ENCODE measurements at regions not wholly inside any gene's neighbourhood (a gene's known extent, or its start where the extent isn't known, plus 50 kb on each side); places are given as distances from the start of the nearest gene placed in this dataset.
"Not testable (repeated sequence)": the region's sequence is repeated elsewhere in the genome, so short reads cannot be mapped to it uniquely, and the experiment has no call there.

DNA sequence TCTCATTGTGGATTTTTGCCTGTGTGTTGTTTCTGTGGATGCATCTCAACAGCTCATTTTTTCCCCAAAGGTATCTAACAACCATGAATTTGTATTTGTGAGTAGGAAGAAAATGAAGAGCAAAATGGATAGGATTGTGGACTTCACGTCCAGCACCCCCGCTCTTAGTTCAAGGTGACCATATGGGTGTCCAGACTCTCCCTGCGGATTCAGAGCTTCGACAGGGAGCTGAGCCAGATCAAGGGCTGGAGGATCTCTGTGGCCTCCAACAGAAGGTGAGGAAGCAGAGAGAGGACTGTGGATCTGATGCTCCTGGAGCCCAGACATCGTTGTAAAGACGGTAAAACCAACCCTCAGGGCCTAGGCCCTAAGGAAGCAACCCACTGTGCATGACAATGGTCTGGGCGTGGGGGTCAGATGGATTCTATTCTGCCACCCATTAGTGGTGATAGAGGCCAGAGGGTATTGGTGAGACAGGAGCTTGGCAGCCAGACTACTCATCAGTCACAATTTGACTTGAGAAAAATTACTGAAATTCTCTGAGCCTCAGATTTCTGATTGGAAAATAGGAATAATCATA is 659.7 kb upstream of the TMEM132C start:
- CTCF ChIA-PET, result interaction anchor here (0.5 kb wide), 1 partner anchor 792 kb away, joined by 3 read pairs; no protein-coding TSS in a partner anchor
- Mint-ChIP-seq H3K36me3 (ENCODE audit: insufficient read depth, unreplicated experiment) (no peaks in the 10 kb centered on the region), H3K27me3 (ENCODE audit: unreplicated experiment) (no peaks in the 10 kb centered on the region), H3K27ac (ENCODE audit: unreplicated experiment) (no peak overlapping the region), H3K4me1 (ENCODE audit: low read depth, unreplicated experiment) (no peaks in the 10 kb centered on the region), H3K4me3 (ENCODE audit: low read depth, unreplicated experiment) (no peak overlapping the region), H3K9me3 (ENCODE audit: low read depth, unreplicated experiment) (peaks cover 20% of the 10 kb centered on the region)
- no TSS peak for BruUV-seq (replicated peaks)
- TF ChIP-seq, protein P1, sequence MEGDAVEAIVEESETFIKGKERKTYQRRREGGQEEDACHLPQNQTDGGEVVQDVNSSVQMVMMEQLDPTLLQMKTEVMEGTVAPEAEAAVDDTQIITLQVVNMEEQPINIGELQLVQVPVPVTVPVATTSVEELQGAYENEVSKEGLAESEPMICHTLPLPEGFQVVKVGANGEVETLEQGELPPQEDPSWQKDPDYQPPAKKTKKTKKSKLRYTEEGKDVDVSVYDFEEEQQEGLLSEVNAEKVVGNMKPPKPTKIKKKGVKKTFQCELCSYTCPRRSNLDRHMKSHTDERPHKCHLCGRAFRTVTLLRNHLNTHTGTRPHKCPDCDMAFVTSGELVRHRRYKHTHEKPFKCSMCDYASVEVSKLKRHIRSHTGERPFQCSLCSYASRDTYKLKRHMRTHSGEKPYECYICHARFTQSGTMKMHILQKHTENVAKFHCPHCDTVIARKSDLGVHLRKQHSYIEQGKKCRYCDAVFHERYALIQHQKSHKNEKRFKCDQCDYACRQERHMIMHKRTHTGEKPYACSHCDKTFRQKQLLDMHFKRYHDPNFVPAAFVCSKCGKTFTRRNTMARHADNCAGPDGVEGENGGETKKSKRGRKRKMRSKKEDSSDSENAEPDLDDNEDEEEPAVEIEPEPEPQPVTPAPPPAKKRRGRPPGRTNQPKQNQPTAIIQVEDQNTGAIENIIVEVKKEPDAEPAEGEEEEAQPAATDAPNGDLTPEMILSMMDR (IDR thresholded peaks at IDR 0.05; ENCODE audit: unreplicated experiment), result no peak
- intact Hi-C loops (cut with micrococcal nuclease; ENCODE audit: unreplicated experiment), result no loop called here
- DNase-seq, result no peak

DNA sequence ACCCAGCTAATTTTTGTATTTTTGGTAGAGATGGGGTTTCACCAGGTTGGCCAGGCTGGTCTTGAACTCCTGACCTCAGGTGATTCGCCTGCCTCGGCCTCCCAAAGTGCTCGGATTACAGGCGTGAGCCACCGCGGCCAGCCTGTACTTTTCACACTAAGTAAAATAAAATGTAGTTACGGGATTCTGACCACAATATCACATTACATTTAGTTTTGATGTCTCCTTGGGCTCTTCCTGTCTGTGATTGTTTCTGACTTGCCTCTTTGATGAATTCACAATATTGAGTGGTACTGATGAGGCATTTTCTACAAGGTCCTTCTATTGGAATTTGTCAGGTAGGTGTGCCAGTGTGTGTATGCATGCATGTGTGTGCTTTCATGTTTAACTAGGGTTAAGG is 658.6 kb upstream of the TMEM132C start:
- H3K4me1 Mint-ChIP-seq (ENCODE audit: low read depth, unreplicated experiment); H3K4me3 Mint-ChIP-seq (ENCODE audit: low read depth, unreplicated experiment); CTCF ChIA-PET; intact Hi-C loops (cut with micrococcal nuclease; ENCODE audit: unreplicated experiment); BruUV-seq (replicated peaks); H3K27me3 Mint-ChIP-seq (ENCODE audit: unreplicated experiment); H3K27ac Mint-ChIP-seq (ENCODE audit: unreplicated experiment); DNase-seq; H3K36me3 Mint-ChIP-seq (ENCODE audit: insufficient read depth, unreplicated experiment): not testable (repeated sequence)
- peaks cover 24% of the 10 kb centered on the region for H3K9me3 Mint-ChIP-seq (ENCODE audit: low read depth, unreplicated experiment)

DNA sequence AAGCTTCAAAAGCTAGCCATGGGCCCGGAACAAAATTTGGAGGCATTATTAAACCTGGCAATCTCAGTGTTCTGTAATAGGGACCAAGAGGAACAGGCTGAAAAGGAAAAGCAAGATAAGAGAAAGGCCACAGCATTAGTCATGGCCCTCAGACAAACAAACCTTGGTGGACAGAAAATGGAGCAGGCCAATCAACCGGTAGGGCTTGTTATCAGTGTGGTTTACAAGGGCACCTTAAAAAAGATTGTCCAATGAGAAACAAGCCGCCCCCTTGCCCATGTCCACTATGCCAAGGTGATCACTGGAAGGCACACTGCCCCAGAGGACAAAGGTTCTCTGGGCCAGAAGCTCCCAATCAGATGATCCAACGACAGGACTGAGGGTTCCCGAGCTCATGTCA is 653.9 kb upstream of the TMEM132C start:
- TF ChIP-seq, protein P1 (IDR thresholded peaks at IDR 0.05; ENCODE audit: unreplicated experiment), result no peak
- Mint-ChIP-seq H3K4me3 (ENCODE audit: low read depth, unreplicated experiment) (no peak overlapping the region), H3K27me3 (ENCODE audit: unreplicated experiment) (no peaks in the 10 kb centered on the region), H3K4me1 (ENCODE audit: low read depth, unreplicated experiment) (no peaks in the 10 kb centered on the region), H3K36me3 (ENCODE audit: insufficient read depth, unreplicated experiment) (no peaks in the 10 kb centered on the region), H3K27ac (ENCODE audit: unreplicated experiment) (no peak overlapping the region), H3K9me3 (ENCODE audit: low read depth, unreplicated experiment) (peaks cover 18% of the 10 kb centered on the region)
- intact Hi-C loops (cut with micrococcal nuclease; ENCODE audit: unreplicated experiment), result no loop called here
- no TSS peak for BruUV-seq (replicated peaks)
- CTCF ChIA-PET, result no interaction called here
- DNase-seq, result no peak

DNA sequence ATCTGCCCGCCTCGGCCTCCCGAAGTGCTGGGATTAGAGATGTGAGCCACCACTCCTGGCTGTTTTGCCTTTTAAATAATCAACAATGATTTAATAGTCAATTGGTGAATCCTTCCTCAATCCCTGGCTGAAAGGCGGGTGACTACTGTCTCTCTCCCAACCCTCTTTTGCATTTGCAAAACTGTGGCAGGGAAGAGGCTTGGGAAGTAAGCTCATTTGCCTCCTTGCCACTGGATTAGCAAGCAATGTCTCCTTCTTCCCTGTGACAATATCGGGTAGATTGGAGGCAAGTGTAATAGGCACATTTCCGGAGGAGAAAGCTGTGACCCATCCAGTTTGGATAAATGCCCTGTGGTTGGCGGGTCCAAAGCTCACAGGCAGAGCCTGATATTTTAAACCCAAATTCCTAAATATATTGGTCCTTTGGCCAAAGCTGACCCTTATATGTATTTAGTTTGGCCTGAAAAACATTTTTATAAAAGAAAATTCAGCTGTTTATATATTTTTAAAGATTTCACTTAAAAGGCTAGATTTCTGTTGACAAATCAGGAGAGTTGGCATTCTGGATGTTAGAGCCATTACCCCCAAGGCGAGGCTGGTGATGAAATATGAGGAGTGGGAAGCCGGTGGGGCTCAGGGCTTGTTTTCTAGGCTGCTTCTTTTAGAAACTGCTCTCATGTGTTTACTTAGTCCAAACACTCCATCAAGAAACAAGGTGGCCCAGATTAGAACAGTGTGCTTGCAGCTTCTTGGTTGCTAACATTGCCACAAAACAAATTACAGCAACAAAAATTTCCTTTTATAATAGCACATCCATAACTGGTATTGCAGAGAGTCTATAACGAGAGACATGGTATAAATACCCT is 646.9 kb upstream of the TMEM132C start:
- H3K36me3 Mint-ChIP-seq (ENCODE audit: insufficient read depth, unreplicated experiment), result no peaks in the 10 kb centered on the region
- H3K4me1 Mint-ChIP-seq (ENCODE audit: low read depth, unreplicated experiment), result no peaks in the 10 kb centered on the region
- CTCF ChIA-PET, result no interaction called here
- BruUV-seq (replicated peaks), result no TSS peak
- no peak overlapping the region for H3K27ac Mint-ChIP-seq (ENCODE audit: unreplicated experiment)
- H3K27me3 Mint-ChIP-seq (ENCODE audit: unreplicated experiment), result no peaks in the 10 kb centered on the region
- no peak overlapping the region for H3K4me3 Mint-ChIP-seq (ENCODE audit: low read depth, unreplicated experiment)
- TF ChIP-seq, protein P1 (IDR thresholded peaks at IDR 0.05; ENCODE audit: unreplicated experiment), result no peak
- intact Hi-C loops (cut with micrococcal nuclease; ENCODE audit: unreplicated experiment), result no loop called here
- H3K9me3 Mint-ChIP-seq (ENCODE audit: low read depth, unreplicated experiment), result peaks cover 8% of the 10 kb centered on the region
- DNase-seq, result no peak
